HFFc6 (cell line): ENCODE measurements at regions not wholly inside any gene's neighbourhood (a gene's known extent, or its start where the extent isn't known, plus 50 kb on each side); places are given as distances from the start of the nearest gene placed in this dataset.

Experiments
- DNase-seq: peaks from one replicate; pipeline ENCODE4 v3.0.0-alpha.2; 2018
- H3K27ac Mint-ChIP-seq: 2 replicates; pipeline ENCODE4 v1.8.0; 2020; ENCODE audit warnings: mild to moderate bottlenecking, mixed read lengths
- H3K27me3 Mint-ChIP-seq: 2 replicates; pipeline ENCODE4 v1.8.0; 2021; ENCODE audit warnings: mild to moderate bottlenecking, moderate library complexity, mixed read lengths; ENCODE audit not compliant: insufficient read depth
- H3K36me3 Mint-ChIP-seq: 2 replicates; pipeline ENCODE4 v1.8.0; 2021; ENCODE audit warnings: low read depth, mixed read lengths
- H3K4me1 Mint-ChIP-seq: 2 replicates; pipeline ENCODE4 v1.8.0; 2020; ENCODE audit warnings: low read depth, mixed read lengths
- H3K4me3 Mint-ChIP-seq: 2 replicates; pipeline ENCODE4 v1.8.0; 2020; ENCODE audit warnings: mild to moderate bottlenecking, moderate library complexity, mixed read lengths
- H3K9me3 Mint-ChIP-seq: 2 replicates; pipeline ENCODE4 v1.8.0; 2020; ENCODE audit warnings: mild to moderate bottlenecking, mixed read lengths
- TF ChIP-seq, protein P1 (sequence below): fragments of 200-600 bp; sonication (generic); IDR thresholded peaks from 2 replicates; pipeline ENCODE4 v1.5.0; 2021; ENCODE audit warnings: antibody characterized with exemption, mild to moderate bottlenecking

DNA sequence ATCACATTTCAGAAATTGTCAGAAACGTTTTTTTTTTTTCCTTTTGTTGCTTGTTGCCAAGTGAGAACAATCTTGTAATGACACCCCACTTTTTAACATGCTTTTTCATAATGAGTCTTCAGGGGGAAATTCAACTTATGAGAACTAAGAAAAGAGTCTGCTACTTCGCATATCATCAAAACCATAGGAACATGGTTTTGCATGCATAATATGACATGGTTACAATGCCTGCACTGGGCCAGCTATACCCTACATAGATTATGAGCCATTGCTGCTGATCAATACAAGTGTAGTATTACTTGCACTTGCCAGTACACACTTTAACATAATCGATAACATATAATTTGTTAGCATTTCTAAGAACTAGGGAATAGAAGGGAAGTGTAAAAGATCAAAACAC lies 191.0 kb upstream of the NBEA start:
- H3K27me3 Mint-ChIP-seq: peaks cover 3% of the 10 kb centered on the region; the same call in 1 of the 2 replicates
- TF ChIP-seq, protein P1, sequence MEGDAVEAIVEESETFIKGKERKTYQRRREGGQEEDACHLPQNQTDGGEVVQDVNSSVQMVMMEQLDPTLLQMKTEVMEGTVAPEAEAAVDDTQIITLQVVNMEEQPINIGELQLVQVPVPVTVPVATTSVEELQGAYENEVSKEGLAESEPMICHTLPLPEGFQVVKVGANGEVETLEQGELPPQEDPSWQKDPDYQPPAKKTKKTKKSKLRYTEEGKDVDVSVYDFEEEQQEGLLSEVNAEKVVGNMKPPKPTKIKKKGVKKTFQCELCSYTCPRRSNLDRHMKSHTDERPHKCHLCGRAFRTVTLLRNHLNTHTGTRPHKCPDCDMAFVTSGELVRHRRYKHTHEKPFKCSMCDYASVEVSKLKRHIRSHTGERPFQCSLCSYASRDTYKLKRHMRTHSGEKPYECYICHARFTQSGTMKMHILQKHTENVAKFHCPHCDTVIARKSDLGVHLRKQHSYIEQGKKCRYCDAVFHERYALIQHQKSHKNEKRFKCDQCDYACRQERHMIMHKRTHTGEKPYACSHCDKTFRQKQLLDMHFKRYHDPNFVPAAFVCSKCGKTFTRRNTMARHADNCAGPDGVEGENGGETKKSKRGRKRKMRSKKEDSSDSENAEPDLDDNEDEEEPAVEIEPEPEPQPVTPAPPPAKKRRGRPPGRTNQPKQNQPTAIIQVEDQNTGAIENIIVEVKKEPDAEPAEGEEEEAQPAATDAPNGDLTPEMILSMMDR: no peak
- no peak overlapping the region for H3K27ac Mint-ChIP-seq
- H3K4me1 Mint-ChIP-seq: no peaks in the 10 kb centered on the region
- DNase-seq: no peak
- no peak overlapping the region for H3K4me3 Mint-ChIP-seq
- no peaks in the 10 kb centered on the region; the same call in 1 of the 2 replicates for H3K9me3 Mint-ChIP-seq
- H3K36me3 Mint-ChIP-seq: no peaks in the 10 kb centered on the region

DNA sequence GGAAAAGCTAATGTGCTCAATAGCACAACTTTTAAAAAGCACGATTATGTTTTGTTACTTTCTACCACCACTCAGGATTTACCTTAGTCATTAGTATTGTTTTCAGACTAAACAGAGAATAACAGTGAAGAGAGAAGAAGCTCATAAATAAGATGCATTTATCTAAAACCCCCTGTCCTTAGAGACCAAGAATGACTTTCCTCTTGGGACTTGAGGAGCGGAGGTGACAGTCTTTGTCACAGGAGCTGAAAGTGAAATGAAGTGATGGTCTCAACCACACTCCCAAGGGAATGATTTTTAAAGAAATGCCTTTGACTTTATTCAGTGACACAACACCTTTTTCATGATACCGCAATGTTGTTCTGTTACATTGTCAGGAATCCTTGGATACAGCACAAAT lies 190.6 kb upstream of the NBEA start:
- no peak for DNase-seq
- Mint-ChIP-seq H3K36me3 (no peaks in the 10 kb centered on the region), H3K4me3 (no peak overlapping the region), H3K4me1 (no peaks in the 10 kb centered on the region), H3K27me3 (peaks cover 3% of the 10 kb centered on the region; the same call in 1 of the 2 replicates), H3K27ac (no peak overlapping the region), H3K9me3 (no peaks in the 10 kb centered on the region; the same call in 1 of the 2 replicates)
- TF ChIP-seq, protein P1: no peak

DNA sequence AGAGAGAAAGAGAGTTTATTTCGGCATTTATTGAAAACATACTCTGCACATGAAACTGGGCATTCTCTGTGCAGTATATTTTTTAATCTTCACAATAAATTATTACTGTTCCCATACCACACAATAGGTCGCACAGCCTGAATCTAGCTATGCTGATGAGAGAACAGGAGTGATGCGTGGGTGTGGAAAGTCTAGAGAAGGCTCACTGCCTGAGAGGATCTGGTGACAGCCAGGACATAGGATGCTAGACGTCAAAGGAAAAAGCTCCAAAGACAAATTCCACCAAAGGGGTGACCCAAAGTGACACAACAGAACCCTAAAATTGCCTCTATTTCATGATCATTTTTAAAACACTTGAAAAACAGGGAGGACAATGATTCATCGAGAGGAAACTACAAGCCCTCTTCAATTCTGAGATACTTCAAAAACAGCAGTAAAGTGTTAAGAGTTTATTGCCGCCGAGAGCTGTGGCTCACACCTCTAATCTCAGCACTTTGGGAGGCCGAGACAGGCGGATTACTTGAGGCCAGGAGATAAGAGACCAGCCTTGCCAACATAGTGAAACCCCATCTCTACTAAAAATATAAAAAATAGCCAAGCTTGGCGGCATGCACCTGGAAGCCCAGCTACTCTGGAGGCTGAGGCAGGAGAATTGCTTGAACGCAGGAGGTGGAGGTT lies 189.6 kb upstream of the NBEA start:
- no peaks in the 10 kb centered on the region; the same call in 1 of the 2 replicates for H3K9me3 Mint-ChIP-seq
- no peaks in the 10 kb centered on the region for H3K4me1 Mint-ChIP-seq
- H3K4me3 Mint-ChIP-seq: no peak overlapping the region
- H3K27me3 Mint-ChIP-seq: peaks cover 3% of the 10 kb centered on the region; the same call in 1 of the 2 replicates
- DNase-seq: no peak
- H3K36me3 Mint-ChIP-seq: no peaks in the 10 kb centered on the region
- TF ChIP-seq, protein P1: no peak
- no peak overlapping the region for H3K27ac Mint-ChIP-seq

DNA sequence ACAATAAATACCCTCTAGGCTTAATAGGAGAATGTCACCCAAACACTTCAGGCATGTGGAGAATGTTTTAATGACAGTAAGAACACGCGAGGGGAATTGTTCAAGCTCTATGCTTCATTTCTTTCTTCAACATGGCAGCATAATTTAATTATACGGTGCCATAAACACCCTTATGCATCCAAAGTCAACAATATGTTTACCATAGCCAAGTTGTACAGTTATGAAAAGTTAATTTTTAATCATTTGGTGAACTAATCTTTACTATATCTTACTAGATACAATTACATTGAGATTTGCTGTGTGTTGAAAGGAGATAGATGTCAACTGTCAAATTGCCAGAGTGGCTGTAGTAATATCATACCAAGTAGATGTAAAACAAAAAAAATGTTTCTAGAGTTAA lies 185.9 kb upstream of the NBEA start:
- H3K4me3 Mint-ChIP-seq: no peak overlapping the region
- no peaks in the 10 kb centered on the region for H3K4me1 Mint-ChIP-seq
- TF ChIP-seq, protein P1: no peak
- no peak for DNase-seq
- no peak overlapping the region for H3K27ac Mint-ChIP-seq
- H3K27me3 Mint-ChIP-seq: peaks cover under 1% of the 10 kb centered on the region; the same call in 1 of the 2 replicates
- H3K9me3 Mint-ChIP-seq: no peaks in the 10 kb centered on the region
- no peaks in the 10 kb centered on the region for H3K36me3 Mint-ChIP-seq

DNA sequence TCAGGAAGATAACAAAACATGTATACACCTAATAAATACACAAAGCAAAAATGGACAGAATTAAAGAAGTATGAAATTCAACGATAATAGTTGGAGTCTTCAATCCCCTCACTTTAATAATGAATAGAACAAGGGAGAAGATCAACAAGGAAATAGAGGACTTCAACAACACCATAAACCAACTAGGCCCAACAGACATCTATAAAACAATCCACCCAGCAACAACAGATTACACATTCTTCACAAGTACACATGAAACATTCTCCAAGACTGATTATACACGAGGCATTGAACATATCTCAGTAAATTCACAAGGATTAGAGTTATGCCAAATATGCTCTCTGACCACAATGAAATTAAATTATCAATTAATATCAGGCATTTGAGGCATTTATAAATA lies 185.5 kb upstream of the NBEA start:
- TF ChIP-seq, protein P1: no peak
- Mint-ChIP-seq H3K36me3 (no peaks in the 10 kb centered on the region), H3K27ac (no peak overlapping the region), H3K4me3 (no peak overlapping the region), H3K27me3 (no peaks in the 10 kb centered on the region), H3K4me1 (no peaks in the 10 kb centered on the region), H3K9me3 (no peaks in the 10 kb centered on the region)
- DNase-seq: no peak
